Rectal smooth muscle tissue (tissue), 1 donor: ENCODE measurements at regions not wholly inside any gene's neighbourhood (a gene's known extent, or its start where the extent isn't known, plus 50 kb on each side); places are given as distances from the start of the nearest gene placed in this dataset.

Experiments used
- H3K27ac ChIP-seq: one replicate; pipeline ENCODE4 v1.7.0; 2013; ENCODE audit warnings: low read depth, low read length, inconsistent platforms
- H3K27me3 ChIP-seq: one replicate; pipeline ENCODE4 v1.7.0; 2013; ENCODE audit warnings: low read length; ENCODE audit not compliant: control insufficient read depth, insufficient read depth
- H3K36me3 ChIP-seq: one replicate; pipeline ENCODE4 v1.7.0; 2013; ENCODE audit warnings: low read length; ENCODE audit not compliant: control insufficient read depth, insufficient read depth
- H3K4me1 ChIP-seq: one replicate; pipeline ENCODE4 v1.7.0; 2013; ENCODE audit warnings: low read length; ENCODE audit not compliant: control insufficient read depth, insufficient read depth
- H3K4me3 ChIP-seq: one replicate; pipeline ENCODE4 v1.7.0; 2013; ENCODE audit warnings: low read length
- H3K9ac ChIP-seq: one replicate; pipeline ENCODE4 v1.7.0; 2013; ENCODE audit warnings: low read length

DNA sequence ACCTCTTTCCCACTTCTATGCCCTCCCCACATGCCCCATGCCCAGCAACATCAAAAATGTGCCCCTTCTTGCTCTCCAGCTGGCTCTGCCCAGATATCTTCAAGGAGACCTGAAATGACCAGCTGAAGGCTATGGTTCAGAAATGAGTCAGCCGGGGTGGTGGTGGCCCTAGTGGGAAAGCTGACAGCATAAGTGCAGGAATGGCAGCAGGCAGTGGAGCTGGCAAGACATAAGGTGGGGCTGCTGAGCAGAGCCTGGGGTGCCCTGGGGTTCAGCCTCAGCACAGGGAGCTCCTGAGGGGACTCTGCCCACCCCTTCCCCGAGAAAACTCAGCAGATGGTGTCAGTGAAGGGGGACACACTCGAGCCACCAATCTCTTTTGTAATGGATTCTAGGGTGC, 593.4 kb downstream of the BUD13 start:
- no peak overlapping the region for H3K4me3 ChIP-seq
- no peaks in the 10 kb centered on the region for H3K36me3 ChIP-seq
- H3K4me1 ChIP-seq, result peaks cover 5% of the 10 kb centered on the region
- no peak overlapping the region for H3K9ac ChIP-seq
- H3K27ac ChIP-seq, result no peak overlapping the region
- no peaks in the 10 kb centered on the region for H3K27me3 ChIP-seq

DNA sequence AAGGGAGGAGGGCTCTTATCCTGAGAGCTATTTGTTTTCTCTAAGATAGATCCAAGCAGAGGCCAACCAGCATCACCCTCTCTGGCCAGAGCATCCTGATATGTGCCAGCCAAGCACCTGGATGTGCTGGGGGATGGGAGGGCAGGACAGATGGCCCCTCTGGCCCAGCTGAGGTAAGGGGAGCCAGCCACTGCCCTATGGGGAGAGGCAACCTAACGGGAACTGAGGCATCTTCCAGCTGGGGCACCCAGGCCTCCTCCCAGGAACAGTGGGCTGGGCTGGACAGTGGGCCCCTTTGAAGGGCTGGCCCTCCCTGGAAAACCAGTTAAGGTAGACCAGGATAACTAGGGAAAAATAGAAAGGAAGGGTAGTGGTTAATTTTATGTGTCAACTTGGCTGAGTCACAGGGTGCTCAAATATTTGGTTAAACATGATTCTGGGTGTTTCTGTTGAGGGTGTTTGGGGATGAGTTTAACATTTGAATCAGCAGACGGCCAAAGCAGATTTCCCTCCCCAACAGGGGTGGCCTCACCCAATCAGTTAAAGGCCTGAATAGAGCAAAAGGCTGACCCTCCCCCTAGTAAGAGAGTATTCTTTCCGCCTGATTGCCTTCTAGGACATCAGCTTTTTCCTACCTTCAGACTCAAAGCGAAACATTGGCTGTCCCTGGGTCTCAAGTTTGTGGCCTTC, 595.1 kb downstream of the BUD13 start:
- Histone ChIP-seq H3K36me3 (no peaks in the 10 kb centered on the region), H3K4me1 (peaks cover 5% of the 10 kb centered on the region), H3K4me3 (no peak overlapping the region), H3K27me3 (no peaks in the 10 kb centered on the region), H3K27ac (no peak overlapping the region), H3K9ac (no peak overlapping the region)

DNA sequence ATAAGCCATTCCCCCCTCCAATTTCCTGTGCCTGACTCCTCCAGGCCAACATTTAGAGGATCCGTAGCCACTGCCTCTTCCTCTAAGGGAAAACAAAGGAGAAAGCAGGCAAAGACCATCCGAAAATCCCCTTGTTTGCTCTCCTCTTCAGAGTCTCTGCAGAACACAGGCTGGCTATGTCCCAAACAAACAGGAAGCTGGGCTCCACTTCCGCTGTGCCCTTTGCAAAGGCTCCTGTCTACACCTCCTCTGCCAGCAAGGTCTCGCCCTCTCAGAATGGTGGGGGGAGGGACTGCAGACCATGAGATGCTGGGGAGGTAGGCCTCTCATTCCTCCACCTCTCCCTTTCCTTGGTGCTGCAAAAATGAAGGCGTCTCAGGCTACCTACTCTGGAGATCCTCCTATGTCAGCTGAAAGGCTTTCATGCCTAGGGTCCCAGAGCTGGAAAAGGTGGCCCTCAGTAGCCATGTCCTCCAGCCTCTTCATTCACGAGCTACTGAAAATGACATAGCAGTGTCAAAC, 596.2 kb downstream of the BUD13 start:
- Histone ChIP-seq H3K4me1 (peaks cover 5% of the 10 kb centered on the region), H3K4me3 (no peak overlapping the region), H3K27ac (no peak overlapping the region), H3K27me3 (no peaks in the 10 kb centered on the region), H3K36me3 (no peaks in the 10 kb centered on the region), H3K9ac (no peak overlapping the region)

DNA sequence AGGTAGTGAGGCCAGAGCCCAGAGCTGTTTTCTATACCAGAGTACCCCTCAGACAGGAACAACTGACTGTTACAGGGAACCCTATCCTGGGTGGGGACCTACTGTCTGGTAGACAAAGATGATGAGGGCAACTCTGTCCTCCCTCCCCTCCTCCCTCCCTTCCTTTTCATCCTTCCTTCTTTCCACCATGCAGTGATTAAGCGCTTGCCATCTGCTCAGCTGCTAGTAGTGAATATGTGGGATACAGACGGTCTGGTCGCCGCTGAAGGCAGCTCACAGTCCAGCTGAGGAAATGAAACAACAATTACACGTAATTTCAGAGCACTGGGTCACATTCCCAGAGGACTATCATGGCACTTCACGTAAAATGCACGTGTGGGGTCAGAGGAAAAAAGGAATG, 597.1 kb downstream of the BUD13 start:
- no peak overlapping the region for H3K9ac ChIP-seq
- H3K4me1 ChIP-seq, result no peaks in the 10 kb centered on the region
- no peaks in the 10 kb centered on the region for H3K36me3 ChIP-seq
- no peak overlapping the region for H3K27ac ChIP-seq
- no peak overlapping the region for H3K4me3 ChIP-seq
- no peaks in the 10 kb centered on the region for H3K27me3 ChIP-seq

DNA sequence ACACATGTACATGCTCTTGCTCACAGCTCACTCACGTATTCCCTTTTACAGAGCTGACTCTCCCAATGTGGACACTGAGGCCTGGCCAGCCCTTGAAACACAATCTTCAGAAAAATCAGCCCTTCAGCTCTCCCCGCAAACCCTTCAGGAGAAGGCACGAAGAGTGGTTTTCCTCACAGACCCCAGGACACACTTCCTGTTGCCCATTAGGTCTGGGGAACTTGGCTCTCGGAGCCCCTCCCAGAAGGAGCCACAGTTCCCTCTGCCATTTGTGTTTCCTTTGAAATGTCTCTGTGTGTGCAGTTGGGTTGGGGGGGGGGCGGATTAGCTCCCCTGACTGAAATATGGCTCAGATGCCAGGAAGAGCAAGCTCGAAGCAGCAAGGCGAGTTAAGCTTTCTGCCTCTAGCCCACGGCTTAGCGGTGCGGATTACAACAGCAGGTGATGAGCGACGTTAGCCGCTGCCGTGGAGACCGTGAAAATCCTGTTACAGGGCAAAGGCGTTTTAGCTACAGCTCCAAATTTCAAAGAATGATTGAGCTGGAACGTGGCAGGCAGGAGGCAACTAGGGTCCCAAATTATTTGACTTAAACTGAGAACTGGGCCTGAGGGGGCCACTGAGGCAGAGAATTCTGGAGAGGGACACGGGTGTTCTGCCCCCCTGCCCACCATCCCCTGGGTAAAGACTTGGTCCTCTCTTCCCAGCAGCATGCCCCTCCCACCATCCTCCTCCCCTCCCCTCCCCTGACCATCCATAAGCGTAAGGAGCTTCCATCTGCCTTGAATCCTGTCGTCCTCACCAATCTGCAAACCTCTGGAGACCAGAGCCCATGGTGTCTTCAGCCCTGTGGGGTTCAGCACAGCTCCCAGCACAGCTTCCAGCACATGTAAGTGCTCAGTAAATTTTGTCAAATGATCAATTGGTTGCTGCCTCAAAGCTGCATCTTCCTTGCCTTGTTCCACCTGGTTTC, 598.6 kb downstream of the BUD13 start:
- Histone ChIP-seq H3K4me1 (no peaks in the 10 kb centered on the region), H3K27ac (no peak overlapping the region), H3K4me3 (no peak overlapping the region), H3K9ac (no peak overlapping the region), H3K27me3 (no peaks in the 10 kb centered on the region), H3K36me3 (no peaks in the 10 kb centered on the region)

DNA sequence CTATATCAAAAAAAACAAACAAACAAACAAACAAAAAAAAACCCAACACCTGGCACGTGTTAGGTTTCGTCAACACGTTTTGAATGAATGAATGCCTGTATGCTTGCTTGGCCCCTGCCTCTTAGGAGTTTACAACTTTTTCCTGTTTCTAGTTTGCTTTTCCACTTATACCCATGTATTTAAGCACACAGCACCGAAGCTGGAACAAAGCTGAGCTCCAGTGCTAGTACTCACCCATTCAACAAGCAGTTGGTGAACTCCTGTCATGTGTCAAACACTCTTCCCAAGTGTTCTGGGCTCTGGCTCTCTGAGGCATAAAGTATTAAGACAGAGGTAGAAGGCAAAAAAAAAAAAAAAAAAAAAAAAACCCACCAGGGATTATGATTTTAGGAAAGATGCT, 599.3 kb downstream of the BUD13 start:
- Histone ChIP-seq H3K9ac (no peak overlapping the region), H3K36me3 (no peaks in the 10 kb centered on the region), H3K4me3 (no peak overlapping the region), H3K4me1 (no peaks in the 10 kb centered on the region), H3K27ac (no peak overlapping the region), H3K27me3 (no peaks in the 10 kb centered on the region)

DNA sequence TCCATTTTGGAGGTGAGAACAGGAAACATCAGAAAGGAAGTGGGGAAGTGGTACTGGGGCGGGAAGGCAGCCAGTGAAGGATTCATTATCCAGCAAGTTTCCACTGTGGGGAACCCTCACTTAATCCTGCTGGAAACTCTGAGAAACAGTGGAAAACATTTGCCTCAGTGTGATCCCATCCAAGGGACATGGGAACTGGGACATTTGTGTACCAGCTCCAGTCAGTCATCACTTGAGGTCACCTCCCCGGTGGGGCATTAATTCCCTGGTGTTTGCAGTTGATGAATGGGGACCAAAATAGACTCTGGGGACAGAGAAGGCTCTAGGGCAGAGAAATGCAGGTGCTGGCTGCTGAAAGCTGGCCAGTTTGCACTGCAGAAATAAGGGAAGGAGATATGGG, 599.9 kb downstream of the BUD13 start:
- no peaks in the 10 kb centered on the region for H3K36me3 ChIP-seq
- H3K4me3 ChIP-seq, result no peak overlapping the region
- H3K4me1 ChIP-seq, result no peaks in the 10 kb centered on the region
- H3K27ac ChIP-seq, result no peak overlapping the region
- H3K9ac ChIP-seq, result no peak overlapping the region
- H3K27me3 ChIP-seq, result peaks cover under 1% of the 10 kb centered on the region

DNA sequence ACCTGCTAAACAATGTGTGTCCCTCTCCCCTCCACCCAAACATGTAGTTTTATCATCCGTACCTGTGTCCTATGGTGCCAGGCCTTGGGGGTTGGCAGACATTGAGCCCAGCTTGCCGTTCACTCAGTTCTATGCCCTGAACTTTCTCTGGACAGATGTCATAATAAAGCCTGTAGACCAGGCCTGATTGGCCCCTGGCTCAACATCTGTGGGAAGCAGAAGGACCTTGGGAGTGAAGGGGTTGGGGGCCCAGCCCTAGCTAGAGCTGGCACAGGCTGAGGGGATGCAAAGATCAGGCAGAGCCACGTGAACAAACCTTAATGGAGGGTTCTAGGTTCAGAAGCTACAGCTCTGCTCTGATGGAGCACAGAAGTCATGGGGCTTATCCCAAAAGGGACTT, 600.6 kb downstream of the BUD13 start:
- Histone ChIP-seq H3K27me3 (peaks cover 2% of the 10 kb centered on the region), H3K27ac (no peak overlapping the region), H3K4me1 (no peaks in the 10 kb centered on the region), H3K36me3 (no peaks in the 10 kb centered on the region), H3K4me3 (no peak overlapping the region), H3K9ac (no peak overlapping the region)

DNA sequence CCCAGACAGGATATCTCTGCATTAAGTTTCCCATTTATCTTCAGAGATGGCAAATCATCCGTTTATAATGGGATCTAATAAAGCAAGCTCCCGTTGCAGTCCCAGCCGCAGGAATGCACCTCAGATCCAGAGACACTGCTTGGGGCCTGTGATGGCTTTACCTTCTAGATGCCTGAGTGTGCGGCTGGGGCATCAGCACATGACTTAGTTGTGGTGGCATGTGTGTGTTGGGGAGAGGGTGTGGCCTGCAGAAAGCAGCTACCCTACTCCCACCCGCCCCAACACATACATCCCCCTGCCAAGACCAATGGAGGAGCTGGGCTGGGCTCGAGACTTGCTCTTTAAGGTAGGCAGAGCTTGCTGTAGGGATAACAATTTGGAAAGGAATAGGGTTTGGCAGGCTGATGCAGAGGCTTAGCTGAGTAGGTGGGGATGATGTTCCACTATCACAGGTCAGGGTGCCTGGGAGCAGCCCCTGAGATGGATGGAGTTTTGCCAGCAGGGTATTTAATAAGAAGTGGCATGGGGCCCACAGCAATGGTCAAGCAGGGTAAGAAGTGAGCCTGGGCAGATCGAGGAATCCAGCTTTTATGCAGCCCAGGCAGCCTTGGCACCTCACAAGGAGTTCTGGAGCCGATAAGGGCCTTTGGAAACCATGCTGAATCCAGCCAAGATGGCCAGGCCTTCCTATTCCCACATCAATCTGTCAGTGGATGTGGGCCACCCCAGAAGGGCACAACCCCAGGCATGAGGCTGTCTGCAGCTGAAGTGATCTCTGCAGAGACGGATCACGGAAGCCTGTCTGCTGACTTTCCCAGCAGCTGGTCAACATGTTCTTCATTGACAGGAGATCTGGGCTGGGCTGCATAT, 601.3 kb downstream of the BUD13 start:
- Histone ChIP-seq H3K27me3 (peaks cover 2% of the 10 kb centered on the region), H3K36me3 (no peaks in the 10 kb centered on the region), H3K27ac (no peak overlapping the region), H3K4me3 (no peak overlapping the region), H3K4me1 (no peaks in the 10 kb centered on the region), H3K9ac (no peak overlapping the region)

DNA sequence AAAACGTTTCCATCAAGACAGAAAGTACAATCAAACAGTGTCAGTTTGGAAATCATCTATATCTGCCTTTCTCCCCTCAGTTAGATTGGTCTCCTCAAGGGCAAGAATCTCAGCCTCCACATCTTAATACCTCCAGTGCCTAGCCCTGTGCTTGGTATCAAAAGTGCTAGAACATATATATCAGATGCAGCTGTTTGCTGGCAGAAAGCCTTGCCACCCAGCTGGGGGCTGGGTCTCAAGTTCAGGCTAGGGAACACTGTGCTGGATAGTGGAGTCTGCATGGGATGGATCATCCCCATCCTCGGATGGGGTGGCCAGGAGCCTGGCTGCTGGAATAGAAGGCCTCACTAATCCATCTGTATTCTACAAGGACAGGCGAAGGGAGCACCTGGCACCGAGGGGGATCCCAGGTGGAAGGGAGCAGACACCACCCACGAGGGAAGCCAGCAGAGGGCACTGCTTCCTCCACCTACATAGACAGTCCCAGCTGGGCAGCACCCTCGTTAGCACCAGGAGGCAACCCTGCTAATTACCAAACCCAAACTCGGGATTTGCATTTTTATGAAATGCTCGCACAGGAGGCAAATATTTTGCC, 602.2 kb downstream of the BUD13 start:
- Histone ChIP-seq H3K9ac (no peak overlapping the region), H3K27ac (no peak overlapping the region), H3K4me3 (no peak overlapping the region), H3K4me1 (no peaks in the 10 kb centered on the region), H3K36me3 (no peaks in the 10 kb centered on the region), H3K27me3 (peaks cover 2% of the 10 kb centered on the region)

DNA sequence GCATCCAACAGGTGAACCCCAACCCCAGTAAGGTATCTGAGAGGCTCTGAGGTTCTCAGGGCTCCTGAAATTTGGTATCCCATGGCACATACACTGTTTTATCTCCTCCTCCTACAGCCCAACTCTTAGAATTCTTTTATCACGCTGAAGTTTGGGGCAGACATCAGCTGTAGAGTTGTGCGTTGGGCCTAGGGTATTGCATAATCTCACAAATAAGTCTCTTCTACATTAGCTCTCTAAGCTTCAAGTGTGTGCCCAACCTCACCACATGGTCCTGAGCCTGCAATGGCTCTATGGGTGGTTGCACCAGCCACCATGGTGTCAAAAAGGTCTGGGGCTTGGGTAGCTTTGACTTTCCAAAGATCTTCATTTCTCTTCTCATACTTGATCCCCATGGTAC, 603.0 kb downstream of the BUD13 start:
- H3K36me3 ChIP-seq, result no peaks in the 10 kb centered on the region
- no peak overlapping the region for H3K27ac ChIP-seq
- no peak overlapping the region for H3K9ac ChIP-seq
- H3K4me1 ChIP-seq, result no peaks in the 10 kb centered on the region
- H3K4me3 ChIP-seq, result no peak overlapping the region
- peaks cover 2% of the 10 kb centered on the region for H3K27me3 ChIP-seq

DNA sequence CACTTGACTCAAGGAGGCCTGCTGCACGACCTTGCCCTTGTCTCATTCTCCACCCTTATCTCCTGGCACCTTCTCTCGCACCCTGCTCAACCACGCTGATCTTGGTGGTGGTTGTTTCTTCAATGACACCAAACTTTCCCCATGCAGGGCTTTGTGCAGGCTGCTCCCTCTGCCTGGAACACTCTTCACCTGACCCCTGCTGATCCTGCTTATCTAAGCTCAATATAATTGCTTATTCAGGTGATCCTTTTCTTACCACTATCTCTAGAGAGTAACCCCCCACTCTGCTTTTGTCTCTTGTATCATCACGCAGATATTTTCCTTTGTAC, 604.4 kb downstream of the BUD13 start:
- no peaks in the 10 kb centered on the region for H3K36me3 ChIP-seq
- H3K4me3 ChIP-seq, result no peak overlapping the region
- H3K9ac ChIP-seq, result no peak overlapping the region
- H3K27ac ChIP-seq, result no peak overlapping the region
- H3K4me1 ChIP-seq, result no peaks in the 10 kb centered on the region
- H3K27me3 ChIP-seq, result peaks cover 2% of the 10 kb centered on the region
